GM12864 (cell line): ENCODE measurements at regions not wholly inside any gene's neighbourhood (a gene's known extent, or its start where the extent isn't known, plus 50 kb on each side); places are given as distances from the start of the nearest gene placed in this dataset.
A peak's percentile ranks its signal among the peaks of the same experiment; 100 is the strongest.

Source experiments
- DNase-seq: peaks from one replicate; pipeline ENCODE4 v3.0.0-alpha.2; 2011; ENCODE audit warnings: low read depth
- H3K4me3 ChIP-seq: 2 replicates; pipeline ENCODE4 v1.5.1; 2011; ENCODE audit warnings: mild to moderate bottlenecking, low read depth, low read length, control low read depth
- CTCF ChIP-seq: IDR thresholded peaks from 2 replicates; pipeline ENCODE4 v1.5.1; 2011; ENCODE audit warnings: low read depth, mild to moderate bottlenecking, moderate library complexity, low read length, control low read depth, inconsistent platforms; ENCODE audit errors: missing control alignments

- no peak for DNase-seq
- H3K4me3 ChIP-seq = no peak overlapping the region
- no peak for TF ChIP-seq CTCF
Observed at GRCh38 chr2:196407675-196408264, 231.7 kb upstream of the CCDC150 start.

- no peak overlapping the region; the same call in 1 of the 2 replicates for H3K4me3 ChIP-seq
Observed at GRCh38 chr2:196409376-196409775, 230.1 kb upstream of the CCDC150 start.

GRCh38 chr2:196410008-196410407 is 229.5 kb upstream of the CCDC150 start:
- no peak for TF ChIP-seq CTCF
- no peak overlapping the region for H3K4me3 ChIP-seq
- no peak for DNase-seq

More at GRCh38 chr2:196409376-196409775, 230.1 kb upstream of the CCDC150 start:
- TF ChIP-seq CTCF = no peak
- no peak for DNase-seq

GRCh38 chr2:196413821-196414274 is 225.7 kb upstream of the CCDC150 start:
- H3K4me3 ChIP-seq = no peak overlapping the region
- TF ChIP-seq CTCF = no peak
- peak; percentile 45 for DNase-seq

- TF ChIP-seq CTCF = no peak
- no peak overlapping the region for H3K4me3 ChIP-seq
- DNase-seq = peak; percentile 36
Observed at GRCh38 chr2:196415384-196415783, 224.1 kb upstream of the CCDC150 start.

- TF ChIP-seq CTCF = no peak
- H3K4me3 ChIP-seq = no peak overlapping the region
- DNase-seq = no peak
Observed at GRCh38 chr2:196420143-196420542, 219.4 kb upstream of the CCDC150 start.

GRCh38 chr2:196421880-196422279 is 217.6 kb upstream of the CCDC150 start:
- TF ChIP-seq CTCF = no peak

More at GRCh38 chr2:196421880-196422279, 217.6 kb upstream of the CCDC150 start:
- DNase-seq = no peak
- H3K4me3 ChIP-seq = no peak overlapping the region
